CD14-positive monocyte (primary cell): ENCODE measurements at regions not wholly inside any gene's neighbourhood (a gene's known extent, or its start where the extent isn't known, plus 50 kb on each side); places are given as distances from the start of the nearest gene placed in this dataset.

Experiments
- DNase-seq, 3 donors: peaks; one replicate each; pipeline ENCODE4 v3.0.0-alpha.2; 2011 to 2022
- H2AFZ ChIP-seq: 2 replicates; pipeline ENCODE4 v1.6.0; 2012; ENCODE audit warnings: mild to moderate bottlenecking, low read depth, low read length, inconsistent platforms; ENCODE audit not compliant: insufficient read depth, poor library complexity, severe bottlenecking
- H3K27ac ChIP-seq, 2 donors: 1 replicate in 1 of 2; 2 replicates in 1 of 2; pipeline ENCODE4 v1.5.1; 2012 to 2013; ENCODE audit warnings: low read length in 2 of 2, control low read depth in 1 of 2, inconsistent platforms in 1 of 2, low read depth in 1 of 2, mild to moderate bottlenecking in 1 of 2
- H3K27me3 ChIP-seq, 2 donors: one replicate each; pipeline versions ENCODE4 v1.6.0 to v1.6.1; 2011 to 2013; ENCODE audit warnings: low read length in 2 of 2; ENCODE audit not compliant: control insufficient read depth in 2 of 2, insufficient read depth in 2 of 2
- H3K36me3 ChIP-seq, 2 donors: replicated peaks in 1 of 2; 1 replicate in 1 of 2; 2 replicates in 1 of 2; pipeline versions ENCODE4 v1.5.1 to v1.6.1; 2012 to 2013; ENCODE audit warnings: low read length in 2 of 2, control low read depth in 1 of 2, inconsistent platforms in 1 of 2, mild to moderate bottlenecking in 1 of 2; ENCODE audit not compliant: insufficient read depth in 2 of 2, control insufficient read depth in 1 of 2
- H3K4me1 ChIP-seq, 2 donors: 1 replicate in 1 of 2; 2 replicates in 1 of 2; pipeline versions ENCODE4 v1.5.1 to v1.6.1; 2012 to 2013; ENCODE audit warnings: low read length in 2 of 2, control low read depth in 1 of 2, inconsistent platforms in 1 of 2, mild to moderate bottlenecking in 1 of 2, moderate library complexity in 1 of 2; ENCODE audit not compliant: insufficient read depth in 2 of 2, control insufficient read depth in 1 of 2
- H3K4me2 ChIP-seq: replicated peaks from 2 replicates; pipeline ENCODE3; 2012; ENCODE audit warnings: low read length, moderate library complexity, mild to moderate bottlenecking; ENCODE audit not compliant: poor library complexity, severe bottlenecking; ENCODE audit errors: extremely low read depth
- H3K4me3 ChIP-seq, 3 experiments: fragments of 200-600 bp in 1 of 3; sonication (generic) in 1 of 3; replicated peaks in 1 of 3; 1 replicate in 2 of 3; 2 replicates in 1 of 3; pipeline ENCODE4 v1.5.1; 2011 to 2013; ENCODE audit warnings: low read length in 3 of 3, mild to moderate bottlenecking in 3 of 3, control low read depth in 2 of 3, low read depth in 2 of 3, inconsistent platforms in 1 of 3, moderate library complexity in 1 of 3
- H3K79me2 ChIP-seq: 2 replicates; pipeline ENCODE4 v1.6.0; 2012; ENCODE audit warnings: mild to moderate bottlenecking, control low read depth, inconsistent platforms, low read length, moderate library complexity; ENCODE audit not compliant: insufficient read depth
- H3K9ac ChIP-seq: 2 replicates; pipeline ENCODE4 v1.6.0; 2017; ENCODE audit warnings: low read length, mild to moderate bottlenecking; ENCODE audit not compliant: insufficient read depth, poor library complexity, severe bottlenecking
- H3K9me3 ChIP-seq, 2 donors: replicated peaks in 1 of 2; 1 replicate in 1 of 2; 2 replicates in 1 of 2; pipeline versions ENCODE4 v1.5.1 to v1.6.1; 2012 to 2013; ENCODE audit warnings: low read length in 2 of 2, control low read depth in 1 of 2; ENCODE audit not compliant: control insufficient read depth in 1 of 2, insufficient read depth in 1 of 2
- H4K20me1 ChIP-seq: 2 replicates; pipeline ENCODE4 v1.6.0; 2012; ENCODE audit warnings: mild to moderate bottlenecking, low read length, control low read depth, moderate library complexity; ENCODE audit not compliant: insufficient read depth
- H3K27ac Mint-ChIP-seq, 7 donors: one replicate each; pipeline ENCODE4 v1.8.0; 2020; ENCODE audit warnings: mild to moderate bottlenecking in 7 of 7, mixed read lengths in 7 of 7, moderate library complexity in 6 of 7, inconsistent platforms in 2 of 7
- H3K27me3 Mint-ChIP-seq, 3 donors: one replicate each; pipeline ENCODE4 v1.8.0; 2021 to 2022; ENCODE audit warnings: low read depth in 3 of 3, mild to moderate bottlenecking in 3 of 3, mixed read lengths in 3 of 3, moderate library complexity in 3 of 3, inconsistent platforms in 1 of 3
- H3K36me3 Mint-ChIP-seq, 2 donors: one replicate each; pipeline ENCODE4 v1.8.0; 2020; ENCODE audit warnings: mixed read lengths in 2 of 2, inconsistent platforms in 1 of 2, mild to moderate bottlenecking in 1 of 2
- H3K4me1 Mint-ChIP-seq: one replicate; pipeline ENCODE4 v1.8.0; 2020; ENCODE audit warnings: mild to moderate bottlenecking, mixed read lengths
- H3K4me3 Mint-ChIP-seq, 2 donors: one replicate each; pipeline ENCODE4 v1.8.0; 2020; ENCODE audit warnings: mild to moderate bottlenecking in 2 of 2, mixed read lengths in 2 of 2, moderate library complexity in 1 of 2
- H3K9me3 Mint-ChIP-seq, 7 donors: one replicate each; pipeline ENCODE4 v1.8.0; 2020 to 2022; ENCODE audit warnings: mixed read lengths in 7 of 7, mild to moderate bottlenecking in 6 of 7, moderate library complexity in 6 of 7, inconsistent platforms in 2 of 7
- WGBS: methylation state at CpG from one replicate; pipeline ENCODE4 v1.1.5; 2013; ENCODE audit warnings: missing lambda C conversion rate; ENCODE audit not compliant: insufficient coverage; 5-methylcytosine and 5-hydroxymethylcytosine counted together
- intact Hi-C, 2 donors: fragments of 100-400 bp; cut with micrococcal nuclease; formaldehyde crosslinking; loops; one replicate each; pipeline versions ENCODE4 v1.15.0 to v1.15.1; 2023
- TF ChIP-seq, protein P1 (sequence below): fragments of 200-600 bp; IDR thresholded peaks from one replicate; pipeline ENCODE4 v1.8.0; 2022; ENCODE audit warnings: antibody characterized with exemption, mild to moderate bottlenecking

DNA sequence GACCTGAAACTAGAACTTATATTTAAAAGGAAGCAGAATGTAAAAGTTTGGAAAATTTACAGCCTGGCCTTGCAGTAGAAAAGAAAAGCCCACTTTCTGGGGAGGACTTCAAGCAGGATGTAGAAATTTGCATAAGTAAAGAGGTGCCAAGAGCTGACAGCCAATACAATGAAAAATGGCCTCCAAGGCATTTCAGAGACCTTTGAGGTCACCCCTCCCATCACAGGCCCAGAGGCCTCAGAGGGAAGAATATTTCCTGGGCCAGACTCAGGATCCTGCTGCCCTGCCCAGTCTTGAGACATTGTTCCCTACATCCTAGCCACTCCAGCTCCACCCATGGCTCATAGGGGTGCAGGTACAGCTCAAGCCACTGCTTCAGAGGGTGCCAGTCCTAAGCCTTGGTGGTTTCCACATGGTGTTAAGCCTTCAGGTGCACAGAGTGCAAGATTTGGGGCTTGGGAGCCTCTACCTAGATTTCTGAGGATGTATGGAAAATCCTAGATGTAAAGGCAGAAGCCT is 518.9 kb upstream of the INTU start:
- H3K36me3 Mint-ChIP-seq, result no peaks in the 10 kb centered on the region
- Histone ChIP-seq H3K36me3 (no peaks in the 10 kb centered on the region), H3K27me3 (no peaks in the 10 kb centered on the region), H3K9me3 (peaks cover 4 to 8% of the 10 kb centered on the region in 2 donors), H3K4me3 (no peak overlapping the region), H2AFZ (no peak overlapping the region), H3K9ac (no peak overlapping the region), H3K27ac (no peak overlapping the region), H3K4me1 (no peaks in the 10 kb centered on the region), H3K4me2 (no peak overlapping the region), H3K79me2 (no peaks in the 10 kb centered on the region), H4K20me1 (no peaks in the 10 kb centered on the region)
- H3K27ac Mint-ChIP-seq, result no peak overlapping the region
- no peaks in the 10 kb centered on the region for H3K4me1 Mint-ChIP-seq
- no peak for DNase-seq
- intact Hi-C loops, result no loop called here
- no peak overlapping the region for H3K4me3 Mint-ChIP-seq
- no peaks in the 10 kb centered on the region for H3K27me3 Mint-ChIP-seq
- TF ChIP-seq, protein P1, sequence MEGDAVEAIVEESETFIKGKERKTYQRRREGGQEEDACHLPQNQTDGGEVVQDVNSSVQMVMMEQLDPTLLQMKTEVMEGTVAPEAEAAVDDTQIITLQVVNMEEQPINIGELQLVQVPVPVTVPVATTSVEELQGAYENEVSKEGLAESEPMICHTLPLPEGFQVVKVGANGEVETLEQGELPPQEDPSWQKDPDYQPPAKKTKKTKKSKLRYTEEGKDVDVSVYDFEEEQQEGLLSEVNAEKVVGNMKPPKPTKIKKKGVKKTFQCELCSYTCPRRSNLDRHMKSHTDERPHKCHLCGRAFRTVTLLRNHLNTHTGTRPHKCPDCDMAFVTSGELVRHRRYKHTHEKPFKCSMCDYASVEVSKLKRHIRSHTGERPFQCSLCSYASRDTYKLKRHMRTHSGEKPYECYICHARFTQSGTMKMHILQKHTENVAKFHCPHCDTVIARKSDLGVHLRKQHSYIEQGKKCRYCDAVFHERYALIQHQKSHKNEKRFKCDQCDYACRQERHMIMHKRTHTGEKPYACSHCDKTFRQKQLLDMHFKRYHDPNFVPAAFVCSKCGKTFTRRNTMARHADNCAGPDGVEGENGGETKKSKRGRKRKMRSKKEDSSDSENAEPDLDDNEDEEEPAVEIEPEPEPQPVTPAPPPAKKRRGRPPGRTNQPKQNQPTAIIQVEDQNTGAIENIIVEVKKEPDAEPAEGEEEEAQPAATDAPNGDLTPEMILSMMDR, result no peak
- H3K9me3 Mint-ChIP-seq, result peaks cover under 1 to 12% (median 5%) of the 10 kb centered on the region in 7 donors

DNA sequence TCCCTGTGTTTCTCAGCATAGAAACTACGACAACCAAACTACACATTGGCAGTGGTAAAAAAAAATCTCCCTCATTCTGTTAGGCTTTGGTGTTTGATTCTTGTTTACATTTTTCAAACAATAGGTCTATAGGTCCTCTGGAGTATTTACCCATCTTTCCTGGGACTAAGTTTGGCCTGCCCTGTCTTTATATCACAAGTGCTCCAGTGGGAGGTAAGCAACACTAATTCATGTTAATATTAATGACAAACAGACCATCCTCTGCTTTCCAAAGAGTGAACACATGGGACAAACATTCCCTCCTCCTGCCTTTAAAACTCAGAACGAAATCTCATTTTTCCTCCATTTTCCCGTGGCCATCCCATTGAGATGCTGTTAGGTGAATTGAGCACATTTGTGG is 514.1 kb upstream of the INTU start:
- intact Hi-C loops, result no loop called here
- Mint-ChIP-seq H3K4me3 (no peak overlapping the region), H3K27ac (no peak overlapping the region)

More for the DNA sequence above, 514.1 kb upstream of the INTU start:
- WGBS, result no CpG with 5 or more reads among the region's 3 CpGs
- Mint-ChIP-seq H3K27me3 (no peaks in the 10 kb centered on the region), H3K9me3 (peaks cover 2 to 9% (median 5%) of the 10 kb centered on the region in 7 donors), H3K4me1 (no peaks in the 10 kb centered on the region), H3K36me3 (no peaks in the 10 kb centered on the region)
- Histone ChIP-seq H3K36me3 (no peaks in the 10 kb centered on the region), H2AFZ (no peak overlapping the region), H3K4me2 (no peak overlapping the region), H3K79me2 (no peaks in the 10 kb centered on the region), H3K27ac (no peak overlapping the region), H3K9me3 (peaks cover 0 to 11% of the 10 kb centered on the region in 2 donors), H3K27me3 (no peaks in the 10 kb centered on the region), H3K4me1 (no peaks in the 10 kb centered on the region), H3K4me3 (no peak overlapping the region), H3K9ac (no peak overlapping the region), H4K20me1 (no peaks in the 10 kb centered on the region)
- TF ChIP-seq, protein P1, result no peak
- no peak for DNase-seq
